HepG2 (cell line): ENCODE measurements at regions not wholly inside any gene's neighbourhood (a gene's known extent, or its start where the extent isn't known, plus 50 kb on each side); places are given as distances from the start of the nearest gene placed in this dataset.

Experiments used
- ATAC-seq: fragments of 200-7000 bp; cut with Tn5 transposase; 3 replicates; pipeline ENCODE4 v1.9.1; 2020; ENCODE audit warnings: mild to moderate bottlenecking, moderate library complexity
- BruUV-seq: library from RNA; stranded (reverse); fragments of 400-500 nt; replicated peaks from 2 replicates; lab custom pipeline; 2021; lab: Mats Ljungman, UMichigan
- CTCF ChIA-PET: fragments of 300-600 bp; formaldehyde crosslinking; extraction: SDS; loops from one replicate; lab custom pipeline; 2021; ENCODE audit warnings: low total read pairs, inconsistent platforms, low intra/inter-chr PET ratio; lab: Yijun Ruan, JAX
- POLR2A ChIA-PET: fragments of 350-600 bp; sonication (Branson Sonifier 250); formaldehyde crosslinking; loops from one replicate; lab custom pipeline; 2020; ENCODE audit warnings: antibody characterized with exemption, inconsistent platforms; lab: Yijun Ruan, JAX
- DNase-seq: peaks from one replicate; pipeline ENCODE4 v3.0.0-alpha.2; 2015; ENCODE audit warnings: low spot score
- FAIRE-seq: peaks from 3 replicates; lab custom pipeline; 2011; peaks lifted over from hg19 to GRCh38; lab: Jason Lieb, UNC
- H2AFZ ChIP-seq: one replicate; pipeline ENCODE4 v1.6.1; 2011; ENCODE audit warnings: low read length, inconsistent platforms
- H3K27ac ChIP-seq: fragments of 300-600 bp; 3 replicates; pipeline ENCODE4 v1.8.0; 2011; ENCODE audit warnings: mixed run types, mild to moderate bottlenecking, mixed read lengths, low read length, inconsistent platforms; ENCODE audit not compliant: insufficient read depth; ENCODE audit errors: extremely low read length
- H3K27me3 ChIP-seq, 2 experiments: fragments of 200-600 bp in 1 of 2; 2 replicates in 1 of 2; 3 replicates in 1 of 2; pipeline versions ENCODE4 v1.6.0 to v1.8.0; 2011; ENCODE audit warnings: low read length in 2 of 2, mild to moderate bottlenecking in 2 of 2, moderate library complexity in 2 of 2, inconsistent platforms in 1 of 2; ENCODE audit not compliant: insufficient read depth in 2 of 2, control insufficient read depth in 1 of 2
- H3K36me3 ChIP-seq, 2 experiments: fragments of 200-600 bp in 1 of 2; replicated peaks in 1 of 2; 2 replicates in 1 of 2; 3 replicates in 1 of 2; pipeline versions ENCODE4 v1.5.1 to v1.8.0; 2011; ENCODE audit warnings: low read length in 2 of 2, inconsistent platforms in 1 of 2; ENCODE audit not compliant: insufficient read depth in 2 of 2, control insufficient read depth in 1 of 2
- H3K4me1 ChIP-seq: 2 replicates; pipeline ENCODE4 v1.5.1; 2012; ENCODE audit warnings: low read length, inconsistent platforms; ENCODE audit not compliant: insufficient read depth
- H3K4me2 ChIP-seq: 2 replicates; pipeline ENCODE4 v1.6.0; 2011; ENCODE audit warnings: low read depth, low read length, inconsistent platforms
- H3K4me3 ChIP-seq, 3 experiments: fragments of 200-600 bp in 1 of 3; sonication (generic), shearing (Covaris generic) in 1 of 3; replicated peaks in 1 of 3; 2 replicates each; pipeline ENCODE4 v1.5.1; 2011 to 2016; ENCODE audit warnings: low read length in 3 of 3, inconsistent platforms in 2 of 3, low read depth in 2 of 3, mild to moderate bottlenecking in 2 of 3, control low read depth in 1 of 3, mixed read lengths in 1 of 3; ENCODE audit not compliant: insufficient read depth in 1 of 3
- H3K79me2 ChIP-seq: one replicate; pipeline ENCODE4 v1.6.1; 2011; ENCODE audit warnings: low read length, inconsistent platforms; ENCODE audit not compliant: insufficient read depth
- H3K9ac ChIP-seq: 2 replicates; pipeline ENCODE4 v1.6.0; 2011; ENCODE audit warnings: mild to moderate bottlenecking, low read depth, low read length, inconsistent platforms; ENCODE audit not compliant: insufficient read depth
- H3K9me3 ChIP-seq: 2 replicates; pipeline ENCODE4 v1.5.1; 2012; ENCODE audit warnings: mild to moderate bottlenecking, low read length
- H4K20me1 ChIP-seq: 2 replicates; pipeline ENCODE4 v1.6.0; 2011; ENCODE audit warnings: inconsistent platforms, mild to moderate bottlenecking, low read length, moderate library complexity; ENCODE audit not compliant: insufficient read depth
- E2F5 ChIP-seq: sonication (generic); formaldehyde crosslinking; conservative IDR thresholded peaks from 2 replicates; pipeline ENCODE4 v1.4.0; 2020; ENCODE audit warnings: missing genetic modification reagents
- HOXA3 ChIP-seq: sonication (generic); formaldehyde crosslinking; IDR thresholded peaks from 2 replicates; pipeline ENCODE4 v1.5.0; 2020; ENCODE audit warnings: missing genetic modification reagents
- MATR3 ChIP-seq: sonication (generic); formaldehyde crosslinking; IDR thresholded peaks from 2 replicates; pipeline ENCODE4 v1.4.0; 2020; ENCODE audit warnings: missing genetic modification reagents
- RELA ChIP-seq: sonication (generic); formaldehyde crosslinking; IDR thresholded peaks from 2 replicates; pipeline ENCODE4 v1.4.0; 2020; ENCODE audit warnings: missing genetic modification reagents
- THRA ChIP-seq: sonication (generic); formaldehyde crosslinking; IDR thresholded peaks from 2 replicates; pipeline ENCODE4 v1.4.0; 2020; ENCODE audit warnings: missing genetic modification reagents, borderline replicate concordance
- TSC22D2 ChIP-seq: sonication (generic); formaldehyde crosslinking; IDR thresholded peaks from 2 replicates; pipeline ENCODE4 v1.5.1; 2020; ENCODE audit warnings: missing genetic modification reagents, mild to moderate bottlenecking, borderline replicate concordance
- ZKSCAN1 ChIP-seq: fragments of 150-350 bp; IDR thresholded peaks from 2 replicates; pipeline ENCODE4 v1.6.1; 2014; ENCODE audit warnings: low read length
- ZNF616 ChIP-seq: sonication (generic); formaldehyde crosslinking; IDR thresholded peaks from 2 replicates; pipeline ENCODE4 v1.5.0; 2020; ENCODE audit warnings: low read depth, mild to moderate bottlenecking, missing genetic modification reagents
- WGBS: methylation state at CpG from one replicate; pipeline ENCODE4 v1.1.6; 2017; ENCODE audit warnings: low lambda C conversion rate; 5-methylcytosine and 5-hydroxymethylcytosine counted together
- in situ Hi-C: cut with HindIII; loops from 2 replicates; pipeline ENCODE4 v1.10.0; 2017; ENCODE audit warnings: low pct_unique_long_range_greater_than_20kb; ENCODE audit not compliant: extremely low pct_ligation_motif_present
- intact Hi-C: fragments of 100-400 bp; cut with micrococcal nuclease; formaldehyde crosslinking; loops from one replicate; pipeline ENCODE4 v1.10.0; 2022; ENCODE audit not compliant: unreplicated experiment
- TF ChIP-seq, protein P1 (sequence below): IDR thresholded peaks from 2 replicates; pipeline ENCODE4 v1.6.1; 2016; ENCODE audit warnings: missing compliant biosample characterization, missing genetic modification reagents, borderline replicate concordance
- TF ChIP-seq, protein P2 (sequence below): conservative IDR thresholded peaks from 2 replicates; pipeline ENCODE4 v1.6.1; 2018; ENCODE audit warnings: missing genetic modification reagents
- TF ChIP-seq, protein P3 (sequence below): sonication (generic); formaldehyde crosslinking; IDR thresholded peaks from 2 replicates; pipeline ENCODE4 v1.5.0; 2020; ENCODE audit warnings: missing genetic modification reagents, mild to moderate bottlenecking, borderline replicate concordance

DNA sequence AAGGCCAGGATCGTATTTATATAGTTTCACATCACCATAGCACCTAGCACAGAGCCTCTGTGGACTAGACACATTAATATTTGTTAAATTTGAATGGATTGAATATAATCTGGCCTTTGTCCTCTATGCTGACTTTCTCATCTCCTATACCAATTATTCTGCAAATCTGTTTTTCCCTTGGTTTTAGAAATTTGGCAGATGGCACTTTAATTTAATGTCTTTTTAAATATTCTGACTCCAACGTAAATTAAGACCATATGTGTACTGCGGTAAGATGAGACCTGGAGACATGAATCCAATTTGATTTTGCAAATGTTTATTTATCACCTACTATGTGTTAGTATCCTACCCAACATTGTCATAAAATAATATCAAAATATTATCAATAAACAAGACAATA is 1281.9 kb upstream of the PIK3C3 start (continued):
- TF ChIP-seq E2F5 (CRISPR knock-in tag) (no peak), MATR3 (CRISPR knock-in tag) (no peak)
- TF ChIP-seq, protein P1, sequence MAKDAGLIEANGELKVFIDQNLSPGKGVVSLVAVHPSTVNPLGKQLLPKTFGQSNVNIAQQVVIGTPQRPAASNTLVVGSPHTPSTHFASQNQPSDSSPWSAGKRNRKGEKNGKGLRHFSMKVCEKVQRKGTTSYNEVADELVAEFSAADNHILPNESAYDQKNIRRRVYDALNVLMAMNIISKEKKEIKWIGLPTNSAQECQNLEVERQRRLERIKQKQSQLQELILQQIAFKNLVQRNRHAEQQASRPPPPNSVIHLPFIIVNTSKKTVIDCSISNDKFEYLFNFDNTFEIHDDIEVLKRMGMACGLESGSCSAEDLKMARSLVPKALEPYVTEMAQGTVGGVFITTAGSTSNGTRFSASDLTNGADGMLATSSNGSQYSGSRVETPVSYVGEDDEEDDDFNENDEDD (CRISPR knock-in tag), result no peak

GRCh38 chr18:40672590-40672989 is 1282.4 kb upstream of the PIK3C3 start:
- FAIRE-seq (no peak), ATAC-seq (no peak), DNase-seq (no peak)
- TF ChIP-seq, protein P2, sequence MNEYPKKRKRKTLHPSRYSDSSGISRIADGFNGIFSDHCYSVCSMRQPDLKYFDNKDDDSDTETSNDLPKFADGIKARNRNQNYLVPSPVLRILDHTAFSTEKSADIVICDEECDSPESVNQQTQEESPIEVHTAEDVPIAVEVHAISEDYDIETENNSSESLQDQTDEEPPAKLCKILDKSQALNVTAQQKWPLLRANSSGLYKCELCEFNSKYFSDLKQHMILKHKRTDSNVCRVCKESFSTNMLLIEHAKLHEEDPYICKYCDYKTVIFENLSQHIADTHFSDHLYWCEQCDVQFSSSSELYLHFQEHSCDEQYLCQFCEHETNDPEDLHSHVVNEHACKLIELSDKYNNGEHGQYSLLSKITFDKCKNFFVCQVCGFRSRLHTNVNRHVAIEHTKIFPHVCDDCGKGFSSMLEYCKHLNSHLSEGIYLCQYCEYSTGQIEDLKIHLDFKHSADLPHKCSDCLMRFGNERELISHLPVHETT (CRISPR knock-in tag), result no peak
- TF ChIP-seq ZNF616 (CRISPR knock-in tag) (no peak), THRA (CRISPR knock-in tag) (no peak), TSC22D2 (no peak), ZKSCAN1 (no peak), RELA (no peak), HOXA3 (CRISPR knock-in tag) (no peak)
- TF ChIP-seq, protein P3, sequence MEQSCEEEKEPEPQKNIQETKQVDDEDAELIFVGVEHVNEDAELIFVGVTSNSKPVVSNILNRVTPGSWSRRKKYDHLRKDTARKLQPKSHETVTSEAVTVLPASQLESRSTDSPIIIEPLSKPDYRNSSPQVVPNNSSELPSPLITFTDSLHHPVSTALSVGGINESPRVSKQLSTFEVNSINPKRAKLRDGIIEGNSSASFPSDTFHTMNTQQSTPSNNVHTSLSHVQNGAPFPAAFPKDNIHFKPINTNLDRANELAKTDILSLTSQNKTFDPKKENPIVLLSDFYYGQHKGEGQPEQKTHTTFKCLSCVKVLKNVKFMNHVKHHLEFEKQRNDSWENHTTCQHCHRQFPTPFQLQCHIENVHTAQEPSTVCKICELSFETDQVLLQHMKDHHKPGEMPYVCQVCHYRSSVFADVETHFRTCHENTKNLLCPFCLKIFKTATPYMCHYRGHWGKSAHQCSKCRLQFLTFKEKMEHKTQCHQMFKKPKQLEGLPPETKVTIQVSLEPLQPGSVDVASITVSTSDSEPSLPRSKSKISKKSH, result no peak
- 0% methylated on average over 4 of the region's 4 CpGs for WGBS
- no TSS peak for BruUV-seq
- H3K36me3 ChIP-seq, result no peaks in the 10 kb centered on the region
- H3K4me2 ChIP-seq, result no peak overlapping the region
- H4K20me1 ChIP-seq, result no peaks in the 10 kb centered on the region
- H3K27ac ChIP-seq, result no peak overlapping the region
- no peaks in the 10 kb centered on the region for H3K9me3 ChIP-seq
- in situ Hi-C loops, result no loop called here
- POLR2A ChIA-PET, result no interaction called here
- CTCF ChIA-PET, result no interaction called here
- H3K27me3 ChIP-seq, result no peaks in the 10 kb centered on the region; a peak in 1 of 5 replicates
- no peak overlapping the region for H2AFZ ChIP-seq
- no peaks in the 10 kb centered on the region for H3K79me2 ChIP-seq
- H3K4me1 ChIP-seq, result no peaks in the 10 kb centered on the region
- H3K9ac ChIP-seq, result no peak overlapping the region
- no peak overlapping the region for H3K4me3 ChIP-seq
- intact Hi-C loops, result no loop called here
